NT2/D1 (cell line): ENCODE measurements at regions not wholly inside any gene's neighbourhood (a gene's known extent, or its start where the extent isn't known, plus 50 kb on each side); places are given as distances from the start of the nearest gene placed in this dataset.

Experiments used
- SUZ12 ChIP-seq: IDR thresholded peaks from 2 replicates; pipeline ENCODE4 v1.6.1; 2011; ENCODE audit not compliant: insufficient read length, insufficient read depth; ENCODE audit errors: extremely low read depth
- YY1 ChIP-seq: IDR thresholded peaks from 2 replicates; pipeline ENCODE4 v1.6.1; 2011; ENCODE audit not compliant: insufficient read length, insufficient read depth
- ZNF274 ChIP-seq: IDR thresholded peaks from 2 replicates; pipeline ENCODE4 v1.6.1; 2011; ENCODE audit warnings: mild to moderate bottlenecking, low read depth, low read length

- TF ChIP-seq ZNF274 (no peak), YY1 (no peak), SUZ12 (no peak)
Measured at GRCh38 chr5:87524217-87524616, 111.5 kb upstream of the CCNH start.
